ENCODE measurements at regions not wholly inside any gene's neighbourhood (a gene's known extent, or its start where the extent isn't known, plus 50 kb on each side); places are given as distances from the start of the nearest gene placed in this dataset.

DNA sequence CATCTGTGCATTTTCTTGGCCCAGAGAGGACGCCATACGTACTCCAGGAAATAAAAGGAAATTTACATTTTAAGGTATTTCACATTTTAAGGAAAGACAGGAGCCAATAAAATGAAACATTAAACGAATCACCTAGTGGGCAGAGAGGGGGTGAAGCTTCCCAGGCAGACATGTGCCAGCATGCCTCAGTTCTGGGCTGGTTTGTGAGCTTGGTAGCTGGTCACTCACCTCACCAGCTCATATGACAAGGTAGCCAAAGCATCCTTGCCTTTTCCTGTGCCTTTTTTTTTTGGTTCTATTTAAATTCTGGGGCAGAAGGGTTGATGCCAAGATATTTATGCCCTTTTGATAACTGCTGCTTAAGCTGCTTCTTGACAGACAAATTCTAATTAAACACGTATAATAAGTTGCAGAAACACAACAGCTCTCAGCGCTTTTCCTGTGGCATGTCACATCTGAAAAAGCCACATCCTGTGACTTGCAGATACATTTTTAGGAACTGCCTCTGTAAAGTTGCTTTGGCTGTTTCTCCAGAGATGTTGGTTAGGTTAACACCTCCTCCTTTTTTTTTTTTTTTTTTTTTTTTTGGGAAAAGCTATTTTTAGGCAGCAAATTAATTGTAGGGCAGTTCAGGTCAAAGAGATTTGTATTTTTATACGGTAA, 218.6 kb downstream of the PDCD6IP start:
- no peak overlapping the region for H3K4me3 ChIP-seq (replicated peaks; ENCODE audit: low read depth, low read length)
- TF ChIP-seq, protein P1, sequence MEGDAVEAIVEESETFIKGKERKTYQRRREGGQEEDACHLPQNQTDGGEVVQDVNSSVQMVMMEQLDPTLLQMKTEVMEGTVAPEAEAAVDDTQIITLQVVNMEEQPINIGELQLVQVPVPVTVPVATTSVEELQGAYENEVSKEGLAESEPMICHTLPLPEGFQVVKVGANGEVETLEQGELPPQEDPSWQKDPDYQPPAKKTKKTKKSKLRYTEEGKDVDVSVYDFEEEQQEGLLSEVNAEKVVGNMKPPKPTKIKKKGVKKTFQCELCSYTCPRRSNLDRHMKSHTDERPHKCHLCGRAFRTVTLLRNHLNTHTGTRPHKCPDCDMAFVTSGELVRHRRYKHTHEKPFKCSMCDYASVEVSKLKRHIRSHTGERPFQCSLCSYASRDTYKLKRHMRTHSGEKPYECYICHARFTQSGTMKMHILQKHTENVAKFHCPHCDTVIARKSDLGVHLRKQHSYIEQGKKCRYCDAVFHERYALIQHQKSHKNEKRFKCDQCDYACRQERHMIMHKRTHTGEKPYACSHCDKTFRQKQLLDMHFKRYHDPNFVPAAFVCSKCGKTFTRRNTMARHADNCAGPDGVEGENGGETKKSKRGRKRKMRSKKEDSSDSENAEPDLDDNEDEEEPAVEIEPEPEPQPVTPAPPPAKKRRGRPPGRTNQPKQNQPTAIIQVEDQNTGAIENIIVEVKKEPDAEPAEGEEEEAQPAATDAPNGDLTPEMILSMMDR (IDR thresholded peaks at IDR 0.05; ENCODE audit: low read length, missing control alignments), result no peak
- DNase-seq (ENCODE audit: low read depth), result no peak

DNA sequence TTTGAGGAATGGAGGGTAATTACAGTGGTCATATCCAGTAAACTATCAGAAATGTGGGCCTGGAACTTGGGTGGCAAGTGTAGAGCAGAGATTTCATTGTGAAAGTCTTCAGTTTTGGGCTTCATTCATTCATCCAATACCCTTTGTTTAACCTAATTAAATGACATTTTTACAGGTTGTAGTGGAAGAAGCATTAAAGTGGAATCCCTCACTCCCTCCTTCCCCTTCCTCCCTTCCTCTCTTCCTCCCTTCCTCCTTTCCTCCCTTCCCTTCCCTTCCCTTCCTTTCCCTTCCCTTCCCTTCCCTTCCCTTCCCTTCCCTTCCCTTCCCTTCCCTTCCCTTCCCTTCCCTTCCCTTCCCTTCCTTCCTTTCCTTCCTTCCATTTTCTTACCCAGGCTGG, 219.3 kb downstream of the PDCD6IP start:
- DNase-seq (ENCODE audit: low read depth), result no peak
- TF ChIP-seq, protein P1 (IDR thresholded peaks at IDR 0.05; ENCODE audit: low read length, missing control alignments), result no peak

DNA sequence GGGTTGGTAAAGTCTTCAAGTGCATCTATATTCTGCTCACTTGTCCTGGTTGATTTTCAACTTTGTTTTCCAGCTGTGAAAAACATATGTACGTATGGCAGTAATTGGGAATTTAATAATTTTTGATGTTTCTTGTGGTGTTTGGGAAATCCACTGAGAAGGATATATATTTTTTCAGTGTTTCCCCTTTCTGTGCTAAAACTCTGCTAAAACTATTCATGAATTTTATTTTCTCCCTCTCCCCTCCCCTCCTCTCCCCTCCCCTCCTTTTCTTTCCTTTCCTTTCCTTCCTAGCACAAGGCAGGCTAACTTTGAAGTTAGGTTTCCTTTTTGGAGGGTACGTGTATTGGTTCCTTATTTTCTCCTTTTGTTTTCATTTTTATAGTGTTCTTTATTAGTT, 220.7 kb downstream of the PDCD6IP start:
- no peak overlapping the region for H3K4me3 ChIP-seq (replicated peaks; ENCODE audit: low read depth, low read length)
- DNase-seq (ENCODE audit: low read depth), result no peak

More for the DNA sequence above, 219.3 kb downstream of the PDCD6IP start:
- no peak overlapping the region for H3K4me3 ChIP-seq (replicated peaks; ENCODE audit: low read depth, low read length)

DNA sequence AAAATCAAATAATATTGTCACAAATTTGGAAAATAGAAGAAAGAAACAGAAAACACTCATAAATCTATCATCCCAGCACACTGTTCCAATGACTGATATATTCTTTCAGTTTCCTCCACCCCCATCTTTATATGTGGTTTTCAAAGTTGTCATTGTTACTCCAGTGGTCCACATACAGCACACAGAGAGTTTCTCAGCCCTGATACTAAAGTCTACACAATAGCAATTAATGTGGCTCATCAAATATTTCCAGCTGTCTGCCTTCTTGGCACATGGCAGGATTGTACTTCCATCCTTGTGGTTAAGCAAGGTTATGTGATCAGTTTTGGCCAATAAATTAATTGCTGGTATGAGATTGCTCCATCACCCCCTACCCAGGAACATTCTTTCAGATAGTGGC, 221.7 kb downstream of the PDCD6IP start:
- DNase-seq (ENCODE audit: low read depth), result no peak
- no peak overlapping the region for H3K4me3 ChIP-seq (replicated peaks; ENCODE audit: low read depth, low read length)
- TF ChIP-seq, protein P1 (IDR thresholded peaks at IDR 0.05; ENCODE audit: low read length, missing control alignments), result no peak

More for the DNA sequence above, 220.7 kb downstream of the PDCD6IP start:
- TF ChIP-seq, protein P1 (IDR thresholded peaks at IDR 0.05; ENCODE audit: low read length, missing control alignments), result no peak

DNA sequence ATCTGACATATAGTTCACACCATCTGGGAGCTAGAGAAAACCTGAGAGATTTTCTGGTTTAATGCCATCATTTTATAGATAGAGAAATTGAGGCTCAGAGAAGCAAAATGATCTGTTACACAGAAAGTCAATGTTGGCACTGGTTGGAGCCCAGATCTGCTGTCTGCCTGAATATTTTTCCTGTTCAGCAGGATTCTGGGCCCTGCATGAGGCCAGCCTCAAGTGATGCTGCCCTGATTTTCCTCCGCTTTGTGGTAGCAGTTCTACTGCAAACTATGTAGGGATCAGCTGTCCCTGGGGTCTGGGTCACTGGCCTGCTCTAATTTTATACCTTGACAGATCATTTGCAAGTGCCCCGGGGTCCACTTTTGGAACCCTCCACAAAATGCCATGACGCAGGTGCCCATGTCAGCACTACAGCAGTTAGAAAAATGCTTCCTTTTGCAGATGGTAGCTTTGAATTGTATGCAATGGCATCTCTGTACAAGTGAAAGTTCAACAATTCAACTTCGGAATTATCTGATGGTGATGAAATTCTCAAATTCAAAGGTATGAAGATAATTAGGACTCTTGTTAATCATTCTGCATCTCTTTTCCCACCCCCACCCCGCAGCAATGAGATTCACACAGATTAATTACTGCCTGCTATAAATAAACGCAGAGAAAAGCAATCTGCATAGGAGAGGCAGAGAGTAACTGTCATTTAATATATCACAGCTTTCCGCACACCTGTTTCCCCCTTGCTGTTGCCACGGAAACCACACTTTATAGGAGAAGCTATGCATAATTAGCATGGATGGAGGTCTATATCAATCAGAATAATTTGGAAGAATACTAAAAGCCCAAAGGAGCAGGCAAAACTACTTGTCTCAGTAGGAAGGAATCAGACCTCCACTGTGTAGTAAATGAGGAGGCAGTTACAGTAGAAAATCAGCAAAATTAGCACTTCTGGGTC, 222.6 kb downstream of the PDCD6IP start:
- TF ChIP-seq, protein P1 (IDR thresholded peaks at IDR 0.05; ENCODE audit: low read length, missing control alignments), result no peak
- no peak overlapping the region for H3K4me3 ChIP-seq (replicated peaks; ENCODE audit: low read depth, low read length)
- no peak for DNase-seq (ENCODE audit: low read depth)

DNA sequence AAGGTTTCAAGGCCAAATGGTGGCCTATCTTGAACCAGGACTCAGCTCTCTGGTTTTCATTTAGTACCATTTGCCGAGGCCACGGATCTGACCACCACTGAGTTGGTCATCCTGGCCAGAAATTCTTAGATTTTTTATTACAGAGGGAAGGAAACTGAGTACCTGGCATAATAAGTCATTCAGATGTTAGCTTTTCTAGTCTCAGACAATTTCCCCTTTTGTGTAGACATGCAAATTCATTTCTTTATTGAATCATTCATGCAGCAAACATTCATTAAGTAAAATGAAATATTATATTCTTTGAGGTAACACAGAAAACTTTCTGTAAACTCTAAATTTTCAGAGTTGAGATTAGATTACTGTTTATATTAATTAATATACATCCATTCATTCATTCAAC, 223.7 kb downstream of the PDCD6IP start:
- H3K4me3 ChIP-seq (replicated peaks; ENCODE audit: low read depth, low read length), result no peak overlapping the region
- TF ChIP-seq, protein P1 (IDR thresholded peaks at IDR 0.05; ENCODE audit: low read length, missing control alignments), result no peak
- DNase-seq (ENCODE audit: low read depth), result no peak

Measured in fibroblast of pulmonary artery (primary cell).